HG03565 (cell line): ENCODE measurements at regions not wholly inside any gene's neighbourhood (a gene's known extent, or its start where the extent isn't known, plus 50 kb on each side); places are given as distances from the start of the nearest gene placed in this dataset.
"Not testable (repeated sequence)": the region's sequence is repeated elsewhere in the genome, so short reads cannot be mapped to it uniquely, and the experiment has no call there.

Experiments used
- ATAC-seq: cut with Tn5 transposase; IDR thresholded peaks from one replicate; pipeline ENCODE4 v1.9.1; 2021; ENCODE audit warnings: mild to moderate bottlenecking, moderate library complexity; ENCODE audit not compliant: unreplicated experiment

DNA sequence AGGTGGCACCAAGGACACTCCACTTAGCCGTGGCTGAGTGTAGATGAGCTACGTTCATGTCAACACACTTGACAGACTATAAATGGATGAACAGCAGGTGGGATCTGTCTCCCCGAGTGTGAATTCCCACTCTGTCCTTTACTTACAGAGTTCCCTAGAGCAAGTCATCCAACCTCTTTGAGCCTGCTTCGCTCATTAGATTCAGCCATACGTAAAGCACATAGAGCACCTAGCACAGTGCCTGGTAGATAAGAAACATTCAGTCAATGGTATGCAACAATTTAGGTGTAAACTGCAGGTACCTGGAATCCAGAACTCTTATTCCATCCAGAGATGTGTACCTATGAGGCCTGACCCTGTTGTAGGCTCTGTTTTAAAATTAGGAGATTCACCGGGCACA lies 227.8 kb upstream of the C16orf82 start:
- no peak for ATAC-seq

DNA sequence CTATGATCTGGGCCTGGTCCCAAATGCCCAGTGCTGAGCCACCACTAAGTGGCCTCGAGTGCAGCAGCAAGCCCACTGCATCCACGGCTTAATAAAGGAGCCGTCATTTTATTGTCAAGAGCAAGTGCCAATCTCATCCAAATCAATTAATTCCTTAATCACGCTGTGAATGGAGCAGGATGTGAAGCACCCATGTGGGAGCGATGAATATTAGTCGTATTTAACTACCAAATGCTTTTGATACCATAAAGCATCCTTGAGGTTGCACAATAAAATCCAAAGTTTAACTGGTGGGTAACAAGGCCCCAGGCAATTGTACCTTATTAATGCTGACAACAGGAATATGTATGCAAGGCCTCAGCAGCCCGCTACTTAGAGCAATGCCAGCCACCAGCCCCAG lies 226.0 kb upstream of the C16orf82 start:
- no peak for ATAC-seq

DNA sequence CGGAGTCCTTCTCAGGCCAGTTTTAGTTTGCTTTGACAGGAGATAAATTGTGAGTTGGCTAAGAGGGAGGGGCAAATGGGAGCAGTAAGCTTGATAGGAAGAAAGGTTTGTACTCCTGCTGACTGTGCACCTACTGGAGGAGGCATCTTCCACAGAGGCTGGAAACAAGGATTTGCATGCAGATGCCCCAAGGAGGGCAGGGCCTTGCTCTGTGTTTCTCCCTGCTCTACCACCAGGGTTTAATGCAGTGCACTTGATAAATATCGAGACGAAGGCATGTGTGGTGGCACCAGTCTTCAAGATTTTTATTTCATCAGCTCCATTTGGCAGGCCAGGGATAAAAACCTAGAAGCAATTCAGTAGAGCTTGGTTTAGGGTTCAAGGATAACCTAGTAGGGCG lies 210.5 kb upstream of the C16orf82 start:
- no peak for ATAC-seq

DNA sequence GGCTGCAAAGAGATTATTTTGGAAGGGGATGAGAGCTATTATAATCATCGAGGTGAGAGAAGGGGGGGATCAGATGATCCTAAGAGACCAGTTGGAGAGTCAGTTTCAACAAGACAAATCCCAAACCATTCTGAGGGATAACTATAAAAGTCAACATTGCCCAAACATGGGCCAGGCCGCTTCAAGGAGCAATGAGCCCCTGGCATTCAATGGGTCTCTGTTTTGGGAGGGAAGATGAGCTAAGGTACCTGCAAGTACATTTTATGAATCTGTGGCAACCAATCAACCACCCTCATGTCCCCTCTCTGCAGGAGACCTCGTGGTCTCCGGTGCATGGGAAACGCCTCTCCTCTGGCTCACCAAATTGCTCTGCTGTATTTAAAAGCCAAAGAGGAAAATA lies 209.9 kb upstream of the C16orf82 start:
- no peak for ATAC-seq

DNA sequence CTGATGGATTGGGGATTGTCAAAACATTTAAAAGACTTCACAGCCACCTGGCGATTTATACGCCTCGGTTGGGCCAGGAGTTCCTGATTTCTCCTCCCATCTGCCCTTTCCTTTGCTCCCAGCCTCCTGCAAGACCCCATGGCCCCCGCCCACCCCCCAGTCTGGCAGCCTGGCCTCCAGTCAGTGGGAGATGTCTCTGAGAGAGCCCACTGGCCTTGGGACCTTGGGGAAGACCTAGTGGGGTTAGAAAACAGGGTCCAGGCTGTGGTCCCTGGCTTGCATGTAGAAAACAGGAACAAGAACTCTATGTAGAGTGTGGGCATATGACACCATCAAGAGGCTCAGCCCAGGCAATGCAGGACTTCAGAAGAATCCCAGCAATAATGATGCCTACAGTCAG lies 209.4 kb upstream of the C16orf82 start:
- no peak for ATAC-seq

DNA sequence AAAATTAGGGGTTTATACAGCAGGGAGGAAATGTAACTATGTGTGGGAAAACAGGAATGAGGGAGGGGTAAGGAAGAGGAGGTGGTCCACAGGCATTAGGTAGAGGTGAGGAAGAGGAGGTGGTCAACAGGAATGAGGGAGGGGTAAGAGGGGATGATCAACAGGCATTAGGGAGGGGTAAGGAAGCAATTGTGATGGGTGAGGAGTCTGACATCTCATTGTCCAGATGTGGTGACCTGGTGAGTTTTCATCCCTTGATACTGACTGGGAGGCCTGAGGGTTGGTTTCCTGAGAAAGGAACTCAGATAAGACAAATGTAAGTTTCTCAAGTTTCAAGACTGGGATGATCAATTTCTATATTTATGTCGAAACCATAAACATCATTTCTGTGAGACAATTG lies 206.2 kb upstream of the C16orf82 start:
- no peak for ATAC-seq

DNA sequence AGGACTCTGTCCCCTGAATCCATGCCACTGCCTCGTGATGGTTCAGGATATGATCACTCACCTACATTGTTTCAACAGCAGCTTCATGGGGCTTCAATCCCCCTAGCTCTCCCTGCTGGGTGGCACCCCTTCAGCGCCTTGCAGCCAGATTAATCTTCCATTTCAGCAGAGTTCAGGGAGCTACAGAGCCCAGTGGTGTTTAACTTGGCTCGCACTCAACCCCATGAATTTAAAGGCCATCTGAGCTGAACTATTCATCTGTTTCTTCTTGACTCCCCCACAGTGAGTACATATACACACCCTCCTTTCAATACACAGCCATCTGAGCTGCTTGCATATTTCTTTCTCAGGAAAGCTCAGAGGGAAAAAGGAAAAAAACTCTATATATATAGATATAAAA lies 202.8 kb upstream of the C16orf82 start:
- ATAC-seq: no peak

DNA sequence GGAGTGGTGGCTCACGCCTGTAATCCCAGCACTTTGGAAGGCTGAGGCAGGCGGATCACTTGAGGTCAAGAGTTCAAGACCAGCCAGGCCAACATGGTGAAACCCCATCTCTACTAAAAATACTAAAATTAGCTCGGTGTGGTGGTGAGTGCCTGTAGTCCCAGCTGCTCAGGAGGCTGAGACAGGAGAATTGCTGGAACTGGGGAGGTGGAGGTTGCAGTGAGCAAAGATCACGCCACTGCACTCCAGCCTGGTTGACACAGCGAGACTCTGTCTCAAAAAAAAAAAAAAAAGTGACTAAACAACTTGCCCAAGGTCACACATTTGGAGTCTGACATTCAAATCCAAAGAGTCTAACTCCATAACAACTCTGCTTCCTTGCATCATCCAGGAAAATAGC lies 192.4 kb upstream of the C16orf82 start:
- ATAC-seq: not testable (repeated sequence)

DNA sequence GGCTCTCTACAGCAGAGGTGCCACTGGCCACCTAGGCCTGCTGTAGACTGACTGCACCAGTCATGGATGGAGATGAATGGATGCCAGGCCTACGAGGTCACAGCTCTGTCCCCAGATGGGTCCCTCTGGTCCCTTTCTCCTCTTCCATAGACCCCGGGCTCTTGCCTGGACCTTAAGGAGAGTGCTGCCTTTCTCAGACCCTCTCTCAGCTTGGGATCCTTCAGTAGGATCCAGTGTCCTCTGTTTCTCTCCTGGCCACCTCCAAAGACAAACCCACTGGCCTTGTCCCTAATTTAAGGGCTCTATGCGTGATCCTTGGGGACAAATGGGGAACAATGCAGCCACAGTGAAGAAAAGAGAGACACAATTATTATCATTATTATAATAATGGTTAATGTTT lies 189.3 kb upstream of the C16orf82 start:
- no peak for ATAC-seq

DNA sequence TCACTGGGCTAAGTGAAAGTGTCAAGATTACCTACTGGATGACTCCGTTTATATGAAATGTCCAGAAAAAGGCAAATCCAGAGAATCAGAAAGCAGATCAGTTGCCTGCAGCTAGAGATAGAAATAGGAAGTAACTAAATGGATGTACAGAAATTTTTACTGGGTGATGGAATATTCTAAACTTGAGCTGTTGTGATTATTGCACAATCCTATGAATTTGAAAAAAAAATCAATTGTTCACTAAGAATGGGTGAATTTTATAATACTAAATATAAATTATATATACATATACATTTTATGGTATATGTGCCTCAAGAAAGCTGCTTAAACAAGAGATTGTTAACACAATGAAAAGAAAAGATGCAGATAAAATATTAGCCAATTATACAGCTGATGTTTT lies 181.1 kb upstream of the C16orf82 start:
- ATAC-seq: no peak

DNA sequence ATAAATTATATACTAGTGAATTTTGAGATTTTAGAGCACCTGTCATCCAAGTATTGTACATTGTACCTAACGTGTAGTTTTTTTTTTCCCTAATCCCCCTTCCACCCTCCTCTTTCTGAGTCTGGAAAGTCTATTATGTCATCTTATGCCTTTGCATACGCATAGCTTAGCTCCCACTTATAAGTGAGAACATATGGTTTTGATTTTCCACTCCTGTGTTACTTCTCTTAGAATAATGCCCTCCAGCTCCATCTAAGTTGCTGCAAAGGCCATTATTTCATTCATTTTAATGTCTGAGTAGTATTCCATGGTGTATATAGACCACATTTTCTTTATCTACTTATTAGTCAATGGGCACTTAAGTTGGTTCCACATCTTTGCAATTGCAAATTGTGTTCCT lies 177.0 kb upstream of the C16orf82 start:
- no peak for ATAC-seq

DNA sequence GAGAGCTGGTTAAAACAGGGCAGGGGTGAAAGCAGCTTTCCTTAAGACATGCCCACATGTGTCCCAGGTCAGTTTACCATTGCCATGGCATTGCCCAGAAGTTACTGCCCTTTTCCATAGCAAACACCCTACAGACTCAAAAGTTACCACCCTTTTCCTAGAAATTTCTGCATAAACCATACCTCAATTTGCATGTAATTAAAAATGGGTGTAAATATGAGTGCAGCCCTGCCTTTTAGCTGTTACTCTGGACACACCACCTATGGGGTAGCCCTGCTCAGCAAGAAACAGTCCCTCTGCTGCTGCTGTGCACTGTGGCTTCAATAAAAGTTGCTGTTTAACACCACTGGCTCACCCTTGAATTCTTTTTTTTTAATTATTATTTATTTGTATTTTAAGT lies 168.5 kb upstream of the C16orf82 start:
- ATAC-seq: no peak

DNA sequence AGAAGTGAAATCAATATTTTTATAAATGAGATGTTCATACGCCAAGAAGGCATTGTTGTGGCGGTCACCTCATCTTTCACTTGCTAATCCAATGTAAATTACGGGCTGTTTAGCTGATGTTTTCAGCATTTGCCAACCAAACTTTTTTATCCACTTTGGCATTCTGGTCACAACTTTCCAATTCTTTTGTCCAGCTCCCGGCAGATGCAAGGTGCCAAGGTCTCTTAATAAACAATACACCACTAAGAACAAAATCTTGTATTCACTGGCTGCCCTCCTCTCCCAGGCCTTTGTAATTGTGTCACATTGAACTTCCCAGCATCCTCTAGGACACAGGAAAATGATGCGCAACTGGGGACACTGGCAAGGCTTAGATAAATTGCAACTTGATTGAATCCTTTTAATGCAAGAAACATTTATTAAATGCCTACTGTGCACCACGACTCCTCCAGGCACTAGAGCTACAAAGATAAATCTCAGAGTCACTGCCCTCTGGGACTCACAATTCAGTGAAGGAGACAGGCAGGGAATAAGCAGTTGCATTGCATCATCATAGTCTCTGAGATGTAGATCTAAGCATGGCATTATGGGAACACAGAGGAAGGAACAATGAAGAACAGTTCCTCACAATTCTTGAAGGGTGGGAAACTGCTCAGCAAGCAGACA lies 165.4 kb upstream of the C16orf82 start:
- ATAC-seq: no peak

DNA sequence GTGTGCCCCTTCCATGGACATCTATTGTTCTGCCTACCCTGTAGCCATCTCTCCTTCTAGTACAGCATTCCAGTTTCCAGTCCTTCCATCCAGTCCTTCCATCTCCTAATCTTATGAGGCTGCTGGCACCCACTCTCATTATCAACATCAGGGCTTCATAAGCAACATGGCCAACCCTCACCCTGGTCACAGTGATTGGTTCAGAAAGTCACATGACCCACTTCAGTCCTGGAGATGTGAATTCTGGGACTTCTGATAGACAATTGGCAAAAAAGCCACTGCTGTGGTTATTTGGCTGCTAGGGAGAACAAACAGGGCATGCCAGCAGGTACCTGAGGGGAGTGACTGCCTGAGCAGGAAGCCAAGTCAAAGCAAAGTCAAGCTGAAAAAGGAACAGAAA lies 164.7 kb upstream of the C16orf82 start:
- no peak for ATAC-seq

DNA sequence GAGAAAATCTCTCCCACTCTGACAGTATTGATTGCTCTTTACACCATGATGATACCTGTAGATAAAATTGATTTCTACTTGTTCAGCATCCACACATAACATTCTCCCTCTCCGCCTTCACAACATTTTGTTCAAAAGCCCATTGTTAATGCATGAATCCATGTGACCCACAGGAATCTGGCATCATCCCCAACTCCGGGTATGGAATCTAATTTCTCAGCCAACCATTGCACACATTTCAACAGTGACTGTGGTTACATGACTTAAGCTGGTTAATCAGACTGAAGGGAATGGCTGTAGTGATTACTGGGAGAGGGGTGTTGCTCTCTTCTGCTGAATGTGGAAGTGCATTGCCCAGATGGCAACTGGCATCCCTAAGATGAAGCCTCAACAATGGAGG lies 161.4 kb upstream of the C16orf82 start:
- ATAC-seq: no peak

DNA sequence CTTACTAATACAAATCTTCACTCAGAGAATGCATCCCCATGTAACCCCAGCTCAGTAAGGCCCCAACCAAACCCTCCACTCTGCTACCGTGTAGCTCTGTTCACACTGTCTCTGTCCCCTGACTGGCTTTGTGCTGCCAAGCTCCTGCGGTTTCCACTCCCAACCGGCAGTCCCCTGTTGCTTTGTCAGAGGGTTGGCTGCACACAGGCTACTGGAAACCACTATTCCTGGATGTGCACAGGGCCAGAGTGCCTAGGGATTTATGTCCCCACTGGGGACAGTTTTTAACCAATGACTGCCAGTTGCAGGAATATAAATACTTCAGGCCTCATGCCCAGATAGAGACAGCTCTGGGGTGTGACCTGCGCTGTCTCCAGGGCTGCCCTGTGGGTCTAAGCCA lies 157.1 kb upstream of the C16orf82 start:
- no peak for ATAC-seq

DNA sequence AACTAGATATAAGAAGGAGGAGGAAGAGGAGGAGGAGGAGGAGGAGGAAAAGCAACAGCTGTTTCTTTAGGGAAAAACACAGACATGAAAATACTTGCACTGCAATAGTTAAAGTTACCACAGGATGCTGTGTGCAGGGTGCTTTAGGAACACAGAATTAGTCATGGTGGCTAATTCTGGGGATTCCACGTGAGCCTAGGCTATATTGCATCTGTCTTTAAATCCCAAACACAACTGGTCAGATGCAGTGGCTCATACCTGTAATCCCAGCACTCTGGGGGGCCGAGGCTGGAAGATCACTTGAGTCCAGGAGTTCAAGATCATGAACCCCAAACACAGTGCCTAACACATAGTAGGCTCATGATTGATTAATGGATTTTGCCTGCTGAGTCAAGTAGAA lies 155.3 kb upstream of the C16orf82 start:
- no peak for ATAC-seq

DNA sequence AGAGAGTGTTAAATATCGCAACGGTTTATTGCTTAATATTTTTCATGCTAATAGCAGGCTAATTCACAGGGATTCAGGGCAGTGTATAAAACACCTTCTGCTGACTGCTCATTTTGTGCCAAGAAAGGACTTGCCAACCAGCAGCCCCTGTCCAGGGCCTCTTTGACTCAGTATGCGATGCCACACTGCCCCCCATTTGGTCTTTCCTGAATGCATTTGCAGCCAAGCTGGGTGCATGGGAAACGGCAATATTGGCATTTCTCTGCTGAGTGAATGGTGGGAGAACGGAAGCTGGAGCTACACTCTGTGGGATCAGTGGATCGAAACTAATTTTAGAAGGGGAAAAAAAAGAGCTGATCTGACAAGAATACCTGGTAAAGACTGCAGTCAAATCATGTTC lies 152.9 kb upstream of the C16orf82 start:
- ATAC-seq: no peak

DNA sequence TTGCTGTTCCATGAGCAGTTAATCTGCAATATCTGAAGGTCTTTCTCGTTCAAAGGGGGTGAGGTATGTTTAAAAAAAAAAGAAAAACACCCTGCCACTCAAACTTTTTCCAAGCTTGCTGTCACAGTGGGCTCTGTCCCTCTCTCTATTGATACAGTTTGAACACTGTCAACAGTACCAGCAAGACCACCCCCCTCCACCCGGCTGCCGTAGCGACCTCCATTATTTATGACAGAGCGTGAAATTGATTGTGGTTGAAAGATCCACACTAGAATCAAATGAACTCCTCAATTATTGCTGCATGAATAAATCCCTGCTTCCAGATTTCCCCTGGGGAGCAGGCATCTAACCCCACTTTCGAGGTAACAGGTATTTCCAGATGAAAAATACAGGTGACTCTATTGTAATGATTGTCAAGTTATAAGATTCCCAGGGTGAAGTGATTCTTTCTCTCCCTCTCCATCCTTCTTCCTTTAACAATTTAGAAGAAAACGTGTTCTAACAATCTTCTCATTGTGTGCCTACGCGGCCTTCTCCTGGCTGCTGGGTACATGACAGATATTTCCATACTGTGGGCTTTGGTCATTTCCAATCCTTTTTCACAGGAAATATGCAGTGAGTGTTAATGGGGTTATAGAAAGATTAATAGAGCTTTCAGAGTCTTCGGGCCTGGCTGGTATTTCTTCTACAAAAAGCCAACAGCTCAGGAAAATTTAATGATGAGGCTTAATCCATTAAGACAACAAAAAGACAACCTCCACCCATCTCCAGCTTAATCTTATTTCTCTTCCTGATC lies 135.7 kb upstream of the C16orf82 start:
- ATAC-seq: no peak

DNA sequence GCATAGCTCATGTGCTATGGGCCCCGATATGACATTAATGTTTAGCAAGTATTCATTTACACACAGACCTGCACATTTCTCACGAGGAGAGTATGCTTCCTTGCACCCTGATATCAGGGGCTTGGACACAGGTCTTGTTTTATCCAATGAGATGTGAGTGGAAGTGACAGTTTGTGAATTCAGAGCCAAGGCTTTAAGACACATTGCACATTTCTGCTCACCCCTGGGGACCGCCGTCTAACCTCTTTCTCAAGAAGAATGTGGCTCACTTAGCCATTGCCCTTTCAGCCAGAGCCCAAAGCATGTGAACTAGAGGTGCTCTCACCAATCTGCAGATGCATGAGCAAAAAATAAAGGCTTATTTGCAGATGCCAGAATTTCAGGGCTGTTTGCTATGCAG lies 116.1 kb upstream of the C16orf82 start:
- ATAC-seq: no peak

DNA sequence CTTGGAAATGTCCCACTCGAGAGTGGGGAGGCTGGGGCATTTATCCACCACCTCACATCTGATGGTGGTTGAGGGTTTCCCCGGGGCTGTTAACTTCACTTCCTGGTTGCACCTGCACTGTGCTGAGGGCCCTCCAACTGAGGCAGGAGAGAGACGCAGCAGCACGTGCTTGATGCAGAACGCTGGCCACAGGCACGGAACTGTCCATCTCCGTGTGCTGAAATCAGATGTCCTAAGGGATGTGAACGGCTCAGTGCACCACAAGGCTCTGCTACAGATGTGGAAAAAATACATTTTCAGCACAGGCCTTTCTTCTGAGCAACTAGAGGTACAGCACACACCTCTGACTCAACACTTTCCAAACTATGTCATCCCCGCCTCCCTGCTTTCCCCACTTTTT lies 114.8 kb upstream of the C16orf82 start:
- no peak for ATAC-seq

DNA sequence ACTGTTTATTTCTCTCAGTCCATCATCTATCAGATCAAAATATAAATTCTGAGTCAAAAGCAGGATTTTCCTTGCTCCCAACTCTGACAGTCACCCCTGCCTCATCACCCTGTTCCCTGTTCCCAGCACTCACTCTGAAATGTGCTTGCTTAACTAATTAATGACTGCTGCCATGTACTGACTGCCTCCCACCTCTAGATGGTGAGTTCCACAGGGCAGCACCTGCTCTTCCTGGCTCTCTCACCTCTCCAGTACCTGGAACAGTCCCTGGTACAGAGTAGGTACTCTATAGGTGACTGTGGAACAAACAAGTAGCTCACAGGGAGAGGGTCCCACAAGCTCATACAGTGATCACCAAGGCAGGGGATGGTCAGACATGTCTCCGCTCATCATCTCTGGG lies 114.3 kb upstream of the C16orf82 start:
- ATAC-seq: no peak
